ENCODE measurements at regions not wholly inside any gene's neighbourhood (a gene's known extent, or its start where the extent isn't known, plus 50 kb on each side); places are given as distances from the start of the nearest gene placed in this dataset.

GRCh38 chr6:21955053-21955595, 341.7 kb downstream of the PRL start:
- ATAC-seq (no peak), DNase-seq (no peak)
- intact Hi-C loops (cut with DNase I), result no loop called here
- Histone ChIP-seq H3K4me1 (peaks cover 18% of the 10 kb centered on the region), H3K27me3 (no peaks in the 10 kb centered on the region), H3K4me3 (no peak overlapping the region), H3K9me3 (no peaks in the 10 kb centered on the region), H3K36me3 (replicated peaks in 1 of 2; ENCODE audit: insufficient read depth in 1 of 2, low read depth in 2 of 2) (no peaks in the 10 kb centered on the region), H3K27ac (no peak overlapping the region)
- TF ChIP-seq POLR2A (IDR thresholded peaks at IDR 0.05), result no peak
- no peak for TF ChIP-seq CTCF (IDR thresholded peaks at IDR 0.05)
- WGBS, 2 donors, result 76 to 78% methylated on average over 3 of the region's 3 CpGs

- TF ChIP-seq POLR2A (IDR thresholded peaks at IDR 0.05) (no peak), CTCF (IDR thresholded peaks at IDR 0.05) (no peak)
- Histone ChIP-seq H3K27me3 (no peaks in the 10 kb centered on the region), H3K9me3 (no peaks in the 10 kb centered on the region), H3K4me3 (no peak overlapping the region), H3K4me1 (peaks cover 13% of the 10 kb centered on the region), H3K27ac (no peak overlapping the region), H3K36me3 (replicated peaks in 1 of 2; ENCODE audit: insufficient read depth in 1 of 2, low read depth in 2 of 2) (no peaks in the 10 kb centered on the region)
- 79 to 84% methylated on average over 8 of the region's 8 CpGs for WGBS, 2 donors
- DNase-seq (no peak), ATAC-seq (no peak)
- intact Hi-C loops (cut with DNase I), result no loop called here
Observed at GRCh38 chr6:21955951-21956350, 340.9 kb downstream of the PRL start.

- Histone ChIP-seq H3K27me3 (no peaks in the 10 kb centered on the region), H3K36me3 (replicated peaks in 1 of 2; ENCODE audit: insufficient read depth in 1 of 2, low read depth in 2 of 2) (no peaks in the 10 kb centered on the region), H3K27ac (no peak overlapping the region), H3K9me3 (no peaks in the 10 kb centered on the region), H3K4me3 (no peak overlapping the region), H3K4me1 (peaks cover 6% of the 10 kb centered on the region)
- ATAC-seq (no peak), DNase-seq (no peak)
- WGBS, 2 donors, result 53 to 58% methylated on average over 2 of the region's 2 CpGs
- intact Hi-C loops (cut with DNase I), result no loop called here
- no peak for TF ChIP-seq POLR2A (IDR thresholded peaks at IDR 0.05)
- TF ChIP-seq CTCF (IDR thresholded peaks at IDR 0.05), result no peak
Observed at GRCh38 chr6:21958428-21958827, 338.4 kb downstream of the PRL start.

GRCh38 chr6:21961226-21961625, 335.6 kb downstream of the PRL start:
- intact Hi-C loops (cut with DNase I), result no loop called here
- H3K27ac ChIP-seq, result no peak overlapping the region
- no peak for TF ChIP-seq CTCF (IDR thresholded peaks at IDR 0.05)
- TF ChIP-seq POLR2A (IDR thresholded peaks at IDR 0.05), result no peak

GRCh38 chr6:21965016-21965415, 331.8 kb downstream of the PRL start:
- H3K4me1 ChIP-seq, result no peaks in the 10 kb centered on the region
- WGBS, 2 donors, result 54 to 60% methylated on average over 3 of the region's 3 CpGs
- no peak for ATAC-seq
- no peak overlapping the region for H3K27ac ChIP-seq
- DNase-seq, result no peak
- TF ChIP-seq CTCF (IDR thresholded peaks at IDR 0.05) (no peak), POLR2A (IDR thresholded peaks at IDR 0.05) (no peak)
- no peaks in the 10 kb centered on the region for H3K9me3 ChIP-seq
- H3K27me3 ChIP-seq, result no peaks in the 10 kb centered on the region
- no peak overlapping the region for H3K4me3 ChIP-seq
- intact Hi-C loops (cut with DNase I), result no loop called here
- H3K36me3 ChIP-seq (replicated peaks in 1 of 2; ENCODE audit: insufficient read depth in 1 of 2, low read depth in 2 of 2), result no peaks in the 10 kb centered on the region

More at GRCh38 chr6:21961226-21961625, 335.6 kb downstream of the PRL start:
- Histone ChIP-seq H3K4me1 (no peaks in the 10 kb centered on the region), H3K4me3 (no peak overlapping the region), H3K9me3 (no peaks in the 10 kb centered on the region), H3K27me3 (no peaks in the 10 kb centered on the region), H3K36me3 (replicated peaks in 1 of 2; ENCODE audit: insufficient read depth in 1 of 2, low read depth in 2 of 2) (no peaks in the 10 kb centered on the region)
- no peak for DNase-seq
- 90 to 91% methylated on average over 4 of the region's 4 CpGs for WGBS, 2 donors
- no peak for ATAC-seq
